ENCODE measurements at regions not wholly inside any gene's neighbourhood (a gene's known extent, or its start where the extent isn't known, plus 50 kb on each side); places are given as distances from the start of the nearest gene placed in this dataset.

DNA sequence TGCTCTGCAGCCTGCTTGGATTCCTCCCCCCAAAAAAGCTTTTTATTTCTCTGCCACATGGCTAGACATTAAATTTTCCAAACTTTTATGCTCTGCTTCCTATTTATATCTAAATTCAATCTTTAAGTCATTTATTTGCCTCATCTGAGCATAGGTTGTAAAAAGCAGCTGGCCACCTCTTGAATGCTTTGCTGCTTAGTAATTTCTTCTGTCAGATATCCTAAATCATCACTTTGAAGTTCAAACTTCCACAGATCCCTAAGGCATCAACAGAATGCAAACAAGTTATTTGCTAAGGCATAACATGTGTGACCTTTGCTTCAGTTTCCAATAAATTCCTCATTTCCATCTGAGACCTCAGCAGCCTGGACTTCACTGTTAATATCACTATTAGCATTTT, 209.6 kb downstream of the FSCB start:
- DNase-seq (ENCODE audit: low spot score), result no peak

DNA sequence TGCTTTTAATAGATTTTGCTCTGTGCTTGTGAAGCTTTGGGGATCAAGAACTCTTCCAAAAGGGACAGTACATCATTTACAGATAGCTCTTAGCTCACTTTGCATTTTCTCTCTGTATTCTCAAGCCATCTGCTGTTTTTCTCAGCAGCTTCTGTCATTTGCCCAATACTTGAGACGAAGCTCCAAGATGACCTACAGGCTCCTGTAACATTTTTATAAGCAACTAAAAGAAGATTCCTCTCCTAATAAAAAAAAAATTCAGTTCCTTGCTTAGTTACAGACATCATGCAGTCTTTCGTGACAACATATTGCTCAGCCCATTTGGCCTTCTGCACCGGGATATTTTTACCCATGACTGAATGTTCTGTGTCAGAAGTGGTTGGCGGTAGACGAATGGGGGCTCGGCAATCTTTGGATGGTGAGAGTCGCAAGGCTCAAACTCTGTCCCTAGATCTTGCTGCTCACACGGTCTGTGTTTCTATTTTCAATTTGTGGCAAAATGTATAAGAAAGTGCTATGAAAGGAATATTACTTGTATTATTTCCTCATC, 215.6 kb downstream of the FSCB start:
- no peak for DNase-seq (ENCODE audit: low spot score)

DNA sequence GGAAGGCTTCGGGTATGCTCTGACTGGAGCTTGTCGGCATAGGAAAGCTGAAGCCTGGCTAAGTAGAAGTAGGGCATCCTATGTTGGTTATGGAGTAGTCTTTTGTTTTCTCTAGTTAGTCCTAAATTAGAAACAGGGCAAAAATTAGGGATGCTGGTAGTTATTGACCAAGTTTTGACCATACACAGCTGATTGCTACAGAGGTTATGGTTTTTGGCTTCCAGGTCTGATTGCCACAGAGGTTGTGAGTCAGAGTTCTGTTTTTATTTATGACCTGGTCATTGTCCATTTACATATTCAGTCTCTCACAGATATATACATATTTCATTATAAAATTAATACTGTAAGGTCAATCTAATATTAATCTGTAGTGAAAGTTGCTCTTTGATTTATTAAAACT, 219.2 kb downstream of the FSCB start:
- no peak for DNase-seq (ENCODE audit: low spot score)

DNA sequence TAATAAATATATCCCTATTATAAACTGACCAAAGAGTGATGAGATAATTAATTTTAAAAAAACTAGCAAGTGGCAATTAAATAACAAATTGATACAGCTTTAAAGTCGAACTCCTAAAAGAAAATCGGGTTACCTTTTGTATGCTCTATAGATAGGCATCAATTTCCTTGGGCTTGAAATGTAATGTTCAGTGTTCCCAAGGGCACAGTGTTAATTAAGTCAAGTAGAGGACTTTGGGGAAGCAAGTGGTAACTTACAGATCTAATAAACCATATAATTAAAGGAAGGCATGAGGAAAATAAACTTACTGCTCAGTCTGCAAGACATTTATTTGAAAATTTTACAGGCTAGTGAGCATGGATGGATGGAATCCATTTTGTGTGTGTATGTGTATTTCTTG, 220.9 kb downstream of the FSCB start:
- DNase-seq (ENCODE audit: low spot score), result no peak

DNA sequence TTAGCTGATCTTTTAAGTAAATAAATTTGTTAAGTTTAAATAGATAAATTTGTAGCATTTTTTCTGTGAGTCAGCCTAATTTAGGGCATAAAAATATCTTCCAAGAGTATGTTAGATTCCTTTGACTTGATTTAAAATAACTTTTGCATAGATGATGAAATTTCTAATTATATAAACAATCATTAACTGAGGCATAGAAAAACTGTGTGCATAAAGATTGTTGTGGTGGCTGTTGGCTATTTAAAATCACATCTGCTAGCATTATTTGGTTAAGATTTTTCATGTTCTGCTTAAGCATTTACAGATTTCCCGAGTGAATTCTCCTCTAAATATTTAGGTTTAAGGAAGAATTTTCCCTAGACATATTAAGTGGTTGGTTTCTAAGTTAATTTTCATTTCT, 223.2 kb downstream of the FSCB start:
- no peak for DNase-seq (ENCODE audit: low spot score)

DNA sequence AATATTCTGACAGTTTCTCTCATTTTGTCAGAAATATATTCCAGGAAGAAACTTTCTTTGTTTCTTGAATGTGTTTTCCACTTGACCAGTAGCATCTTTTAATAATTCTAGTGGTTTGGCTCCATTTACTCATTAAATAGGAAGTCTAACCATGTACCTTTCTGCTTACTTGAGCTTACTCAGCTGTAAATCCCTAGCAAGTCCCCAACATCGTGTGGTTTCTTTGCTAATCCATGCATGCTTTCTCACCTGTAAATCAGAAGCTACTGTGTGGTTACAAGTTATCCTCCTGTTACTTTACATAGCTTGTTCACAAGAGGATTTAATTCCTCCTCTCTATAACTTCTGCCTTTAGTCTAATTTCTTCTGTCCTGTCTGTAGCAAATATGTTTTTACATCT, 227.7 kb downstream of the FSCB start:
- no peak for DNase-seq (ENCODE audit: low spot score)

DNA sequence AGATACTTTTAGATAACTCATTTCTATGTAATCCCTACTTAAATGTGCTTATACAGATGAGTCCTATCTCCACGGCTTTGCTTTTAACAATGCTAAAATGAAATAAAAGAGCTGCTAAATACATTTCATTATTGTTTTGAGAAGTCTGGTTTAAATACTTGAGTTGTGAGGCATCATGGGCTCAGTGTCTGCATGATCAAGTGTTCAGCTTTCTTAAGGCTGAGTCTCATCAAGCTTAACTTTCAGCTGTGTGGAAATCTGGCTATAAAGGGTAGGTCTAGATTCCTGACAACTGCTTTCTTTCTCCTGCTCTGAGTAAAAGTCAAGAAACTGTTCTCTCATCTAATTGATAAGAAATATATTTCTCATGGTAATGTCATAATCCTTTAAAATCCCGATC, 235.4 kb downstream of the FSCB start:
- no peak for DNase-seq (ENCODE audit: low spot score)

DNA sequence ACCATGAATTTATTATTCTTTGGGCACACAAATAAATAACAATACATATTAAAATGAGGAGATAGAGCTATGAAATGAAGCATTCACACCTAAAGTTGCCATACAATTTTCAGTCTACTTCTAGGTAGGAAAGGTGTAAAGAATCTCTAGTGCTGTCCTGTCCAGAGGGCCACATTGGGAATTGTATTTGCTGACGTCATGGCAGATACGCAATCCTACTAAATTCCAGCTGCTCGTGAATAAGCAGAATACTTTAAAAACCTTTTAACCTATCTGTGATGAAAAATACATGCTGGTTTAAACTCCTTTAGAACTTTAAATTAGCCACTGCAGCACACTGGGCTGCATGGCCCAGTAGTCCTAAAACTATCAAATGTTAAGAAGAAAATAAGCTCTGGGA, 236.1 kb downstream of the FSCB start:
- DNase-seq (ENCODE audit: low spot score), result no peak

DNA sequence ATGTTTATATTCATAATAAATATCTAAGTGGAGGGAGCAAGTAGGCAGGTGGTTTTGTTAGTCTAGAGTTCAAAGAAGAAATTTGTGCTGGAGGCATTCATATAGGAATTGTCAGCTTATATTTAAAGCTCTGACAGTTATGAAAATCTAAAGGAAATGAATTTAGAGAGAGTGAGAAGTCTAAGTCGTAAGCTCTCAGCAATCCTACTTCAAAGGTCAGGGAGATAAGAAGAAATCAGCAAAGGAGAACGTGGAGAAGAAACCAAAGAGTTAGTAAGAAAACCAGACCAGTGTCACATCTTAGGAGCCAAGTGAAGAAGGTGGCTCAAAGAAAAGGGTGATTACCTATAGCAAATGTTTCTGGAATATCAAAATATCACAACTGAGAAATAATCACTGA, 241.8 kb downstream of the FSCB start:
- DNase-seq (ENCODE audit: low spot score), result no peak

DNA sequence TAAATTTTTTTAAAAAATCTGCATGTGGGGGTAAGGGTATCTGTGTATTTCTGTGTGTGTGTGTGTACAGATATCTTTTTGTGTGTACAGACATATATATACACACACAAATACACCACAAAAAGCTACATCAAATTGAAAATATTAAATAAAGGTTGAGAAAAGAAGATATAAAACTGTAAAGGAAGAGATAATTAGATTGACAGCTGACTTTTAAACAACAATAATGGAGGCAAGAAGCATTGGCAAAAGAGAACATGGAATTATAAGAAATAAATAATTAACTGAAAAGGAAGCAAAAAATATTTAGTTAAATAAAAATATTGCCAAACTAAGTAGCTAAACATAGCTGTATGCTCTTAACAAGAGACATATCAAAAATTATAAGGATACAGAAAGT, 291.4 kb downstream of the FSCB start:
- no peak for DNase-seq (ENCODE audit: low spot score)

DNA sequence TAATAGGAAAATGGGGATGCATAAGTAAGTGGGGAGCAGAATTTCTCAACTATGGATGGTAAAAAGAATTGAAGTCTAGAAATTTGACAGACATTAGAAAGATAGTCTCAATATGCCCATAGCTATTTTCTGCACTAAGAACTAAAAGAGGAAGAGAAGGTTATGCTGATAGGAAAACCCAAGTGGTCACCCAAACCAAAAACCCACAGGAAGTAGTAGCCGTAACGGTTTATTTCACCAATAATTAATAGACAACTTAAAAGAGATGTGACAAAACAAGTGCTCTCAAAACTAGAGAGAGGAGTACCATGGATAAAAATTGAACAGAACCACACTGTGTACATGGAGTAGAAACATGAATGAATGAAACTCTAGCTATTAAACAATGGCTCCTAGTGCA, 295.4 kb downstream of the FSCB start:
- DNase-seq (ENCODE audit: low spot score), result no peak

DNA sequence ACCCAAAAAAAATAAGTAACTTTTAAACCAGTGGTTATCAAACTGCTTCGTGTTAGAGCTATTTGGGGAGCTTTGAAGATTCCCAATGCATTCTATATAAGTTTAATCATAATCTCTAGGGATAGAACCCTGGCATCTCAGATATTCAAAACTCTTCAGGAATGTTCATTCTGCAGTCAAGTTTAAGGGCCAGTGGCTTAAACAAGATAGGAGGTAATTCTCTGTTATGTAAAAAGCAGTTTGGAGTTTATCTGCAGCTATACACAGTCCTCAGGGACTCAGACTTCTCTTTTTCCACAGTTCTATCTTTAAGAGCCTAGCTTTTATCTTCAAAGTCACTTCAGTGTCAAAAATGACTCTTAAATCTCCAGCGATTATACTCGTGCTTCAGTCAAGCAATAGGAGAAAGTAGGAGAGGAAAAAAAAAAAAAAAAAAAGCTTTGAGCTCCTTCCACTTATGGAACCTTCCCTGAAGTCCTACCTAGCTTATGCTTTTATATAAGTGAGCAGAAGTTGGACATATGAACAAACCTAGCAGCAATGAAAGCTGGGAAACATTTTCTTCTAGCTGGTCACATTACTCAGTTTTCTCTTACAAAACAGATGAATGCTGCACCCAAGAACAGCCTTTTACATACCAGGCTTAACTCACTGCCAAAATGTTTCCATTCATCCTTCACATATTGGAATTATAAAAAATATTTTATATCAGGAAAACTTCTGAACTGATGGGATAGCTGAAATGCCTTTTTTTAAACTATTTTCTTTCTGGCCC, 302.8 kb downstream of the FSCB start:
- DNase-seq (ENCODE audit: low spot score), result no peak

DNA sequence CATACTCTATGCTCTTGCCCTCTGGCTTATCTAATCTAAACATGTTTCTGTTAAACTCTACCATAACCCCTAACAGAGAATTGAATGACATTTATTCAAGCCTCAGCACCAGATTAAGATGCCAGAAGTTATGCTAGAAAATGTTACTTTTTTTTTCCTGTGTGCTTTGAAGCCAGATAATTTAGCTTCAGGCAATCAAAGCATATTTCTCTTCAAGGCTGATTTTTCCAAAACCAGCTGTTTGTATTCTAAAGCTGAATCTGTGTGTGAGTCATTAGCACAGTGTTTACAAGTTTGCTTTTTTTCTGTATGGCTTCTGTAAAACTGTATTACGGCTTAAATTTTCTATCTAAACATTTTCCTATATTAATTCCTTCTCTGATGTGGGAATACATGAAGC, 326.1 kb downstream of the FSCB start:
- no peak for DNase-seq (ENCODE audit: low spot score)

DNA sequence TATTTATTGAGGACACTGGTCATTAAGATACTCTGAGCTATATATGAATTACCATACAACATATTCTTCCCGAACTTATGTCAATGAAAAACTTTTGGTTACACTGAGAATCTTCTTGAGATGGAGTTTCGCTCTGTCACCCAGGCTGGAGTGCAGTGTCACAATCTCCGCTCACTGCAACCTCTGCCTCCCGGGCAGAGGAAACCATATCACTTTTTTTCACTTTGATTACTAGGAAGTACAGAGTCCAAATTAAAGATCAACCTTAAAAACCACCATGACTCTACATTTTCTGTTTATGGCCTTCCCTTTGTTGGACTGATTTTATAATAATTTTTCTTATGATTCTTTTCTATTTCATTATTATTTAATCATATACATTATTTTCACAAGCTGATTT, 336.5 kb downstream of the FSCB start:
- no peak for DNase-seq (ENCODE audit: low spot score)

DNA sequence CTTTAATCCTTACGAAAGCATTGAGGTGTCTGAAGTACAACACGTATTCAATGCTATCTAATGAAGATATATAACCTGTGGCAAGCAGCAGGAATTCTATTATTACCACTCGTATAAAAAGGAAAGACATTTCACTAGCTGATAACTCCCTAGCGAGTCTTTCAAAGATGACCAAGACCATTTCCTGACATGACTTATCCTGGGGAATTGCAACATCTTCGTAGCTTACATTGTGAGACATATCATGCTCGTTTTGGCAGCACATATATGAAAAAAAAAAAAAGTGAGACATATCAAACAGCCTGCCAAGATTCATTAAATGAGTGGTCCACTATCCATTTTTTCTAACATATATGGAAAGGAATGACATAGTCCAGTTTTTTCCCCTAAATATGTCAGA, 337.0 kb downstream of the FSCB start:
- no peak for DNase-seq (ENCODE audit: low spot score)

DNA sequence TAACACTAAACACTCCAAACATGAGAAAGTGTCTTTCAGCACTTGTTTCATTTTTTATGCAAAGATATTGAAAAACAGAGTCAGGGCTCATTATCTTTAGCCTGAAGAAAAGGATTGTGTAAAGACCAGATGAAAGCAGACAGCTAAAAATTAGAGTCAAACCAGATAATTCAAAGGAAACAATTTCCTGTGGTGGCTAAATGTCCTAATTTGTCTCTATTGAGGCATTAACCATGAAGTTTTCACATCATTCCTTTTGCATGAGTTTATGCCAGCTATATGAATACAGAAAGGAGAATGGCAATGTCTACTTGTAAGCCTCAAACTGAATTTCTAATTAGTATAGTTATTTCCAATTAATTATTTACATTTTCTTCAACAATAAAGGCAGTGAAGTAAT, 338.5 kb downstream of the FSCB start:
- DNase-seq (ENCODE audit: low spot score), result no peak

DNA sequence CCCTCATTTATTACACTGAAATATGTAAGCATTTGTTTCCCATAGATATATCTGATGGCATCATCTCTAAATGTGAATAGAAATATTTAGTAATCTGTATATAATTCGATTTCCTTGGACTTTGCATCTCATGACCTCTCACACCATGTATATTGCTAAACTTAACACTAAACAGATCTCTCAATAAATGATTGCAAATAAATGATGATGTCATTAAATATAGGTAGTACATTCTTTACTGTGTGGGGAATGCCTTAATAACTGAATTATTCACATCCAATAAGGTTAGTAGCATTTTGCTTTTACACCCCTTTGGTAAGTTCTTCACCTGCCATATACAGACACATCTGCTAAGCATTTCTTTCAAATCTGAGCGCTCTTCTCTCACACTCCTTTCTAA, 340.5 kb downstream of the FSCB start:
- DNase-seq (ENCODE audit: low spot score), result no peak

DNA sequence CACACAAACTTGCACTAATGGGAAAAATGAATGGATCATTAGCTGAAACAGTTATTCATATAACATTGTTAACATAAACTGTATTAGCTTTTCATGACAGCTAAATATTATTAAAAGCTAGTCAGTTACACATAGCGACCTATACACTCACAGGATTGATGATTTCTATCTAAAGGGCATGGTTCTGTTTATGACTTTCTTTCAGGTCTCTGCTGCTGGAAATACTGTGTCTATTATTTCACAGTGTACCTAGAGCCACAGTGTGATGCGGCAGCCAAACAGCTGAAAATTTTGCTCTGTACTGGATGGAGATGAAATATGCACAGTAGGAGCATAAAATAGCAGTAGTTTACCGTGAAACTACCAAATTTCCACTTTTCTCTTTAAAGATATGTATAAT, 341.1 kb downstream of the FSCB start:
- DNase-seq (ENCODE audit: low spot score), result no peak

DNA sequence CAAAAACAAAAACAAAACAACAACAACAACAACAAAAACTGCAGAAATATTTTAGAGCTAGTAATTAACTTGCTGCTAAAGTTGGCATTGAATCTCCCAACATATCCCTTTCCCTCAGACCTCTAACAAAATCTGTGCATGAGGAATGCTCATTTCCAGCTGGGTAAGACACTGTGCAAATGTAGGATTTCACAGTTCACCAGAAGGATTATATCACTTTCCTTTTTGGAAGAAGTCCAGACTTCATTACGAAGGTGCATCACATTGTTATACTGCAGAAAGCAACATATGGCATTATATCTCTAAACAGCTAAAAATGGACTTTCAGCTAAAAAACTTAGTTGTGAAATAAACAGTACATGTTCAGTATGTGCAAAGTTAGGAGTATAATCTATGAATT, 341.8 kb downstream of the FSCB start:
- DNase-seq (ENCODE audit: low spot score), result no peak

DNA sequence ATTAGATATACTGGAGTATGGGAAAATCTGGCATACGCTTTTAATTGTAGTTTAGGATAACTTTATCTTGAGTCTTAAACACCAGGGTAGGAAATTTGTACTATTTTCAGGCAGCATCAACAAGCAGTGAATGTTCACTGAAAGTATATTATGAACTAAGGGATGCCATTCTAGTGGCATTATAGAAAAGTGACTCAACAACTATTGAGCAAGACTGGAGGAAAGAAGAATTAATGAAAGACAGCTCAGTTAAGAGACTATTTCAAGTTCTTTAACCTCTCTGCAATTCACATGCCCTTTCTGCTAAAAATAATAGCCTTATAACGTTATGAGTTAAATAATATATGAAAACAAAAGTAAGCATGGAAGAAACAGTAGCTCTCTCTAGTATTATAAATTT, 343.1 kb downstream of the FSCB start:
- no peak for DNase-seq (ENCODE audit: low spot score)

DNA sequence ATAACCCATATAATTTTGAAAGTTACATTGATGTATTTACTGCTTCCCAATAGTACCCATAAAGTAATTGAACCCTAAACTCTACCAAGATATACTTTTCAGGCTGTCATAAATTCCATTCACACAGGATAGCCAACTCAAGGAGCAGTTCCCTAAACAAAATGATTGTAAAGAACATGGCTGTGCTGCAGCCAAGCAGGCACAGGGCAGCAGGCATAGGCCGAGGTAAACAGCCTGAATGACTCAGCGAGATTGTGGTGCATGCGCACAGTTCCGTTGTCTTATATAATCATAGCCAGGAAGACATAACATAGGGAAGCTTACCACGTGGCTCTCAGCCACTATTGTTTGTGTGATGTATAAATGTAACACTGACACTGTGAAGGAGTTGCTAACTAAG, 344.9 kb downstream of the FSCB start:
- DNase-seq (ENCODE audit: low spot score), result no peak

DNA sequence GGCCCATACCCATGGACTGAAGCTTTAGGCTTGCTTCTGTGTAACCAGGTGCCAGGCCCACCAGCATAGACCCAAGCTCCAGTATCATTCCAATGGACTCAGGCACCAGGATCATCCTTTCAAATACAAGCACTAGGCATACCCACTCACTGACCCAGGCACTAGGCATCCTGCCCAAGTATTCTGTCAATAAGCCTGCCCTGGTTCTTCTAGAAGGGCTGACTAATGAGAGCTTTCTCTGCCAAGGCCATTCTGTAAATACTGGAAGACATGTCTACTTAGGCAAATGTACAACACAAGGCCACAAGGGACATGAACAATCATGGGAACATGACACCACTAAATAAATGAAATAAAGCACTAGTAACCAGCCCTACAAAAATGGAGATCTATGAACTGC, 352.2 kb downstream of the FSCB start:
- DNase-seq (ENCODE audit: low spot score), result no peak

DNA sequence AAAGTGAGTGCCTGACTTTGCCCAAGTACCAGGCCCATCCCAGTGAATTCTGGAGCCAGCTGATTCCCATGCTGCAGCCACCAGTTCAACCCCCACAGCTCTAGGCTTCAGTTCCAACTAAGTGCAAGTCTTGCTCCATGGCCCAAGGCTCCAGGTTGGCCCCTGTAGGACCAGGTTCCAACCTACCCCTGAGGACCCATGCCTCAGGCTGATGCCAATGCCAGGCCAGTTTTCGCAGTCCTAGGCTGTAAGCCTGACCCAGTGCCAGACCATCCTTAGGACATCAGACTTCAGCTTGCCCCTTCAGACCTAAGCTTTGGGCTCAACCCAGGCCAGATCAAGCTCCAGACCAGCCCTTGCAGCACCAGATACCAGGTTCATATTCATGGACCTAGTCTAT, 352.6 kb downstream of the FSCB start:
- DNase-seq (ENCODE audit: low spot score), result no peak

DNA sequence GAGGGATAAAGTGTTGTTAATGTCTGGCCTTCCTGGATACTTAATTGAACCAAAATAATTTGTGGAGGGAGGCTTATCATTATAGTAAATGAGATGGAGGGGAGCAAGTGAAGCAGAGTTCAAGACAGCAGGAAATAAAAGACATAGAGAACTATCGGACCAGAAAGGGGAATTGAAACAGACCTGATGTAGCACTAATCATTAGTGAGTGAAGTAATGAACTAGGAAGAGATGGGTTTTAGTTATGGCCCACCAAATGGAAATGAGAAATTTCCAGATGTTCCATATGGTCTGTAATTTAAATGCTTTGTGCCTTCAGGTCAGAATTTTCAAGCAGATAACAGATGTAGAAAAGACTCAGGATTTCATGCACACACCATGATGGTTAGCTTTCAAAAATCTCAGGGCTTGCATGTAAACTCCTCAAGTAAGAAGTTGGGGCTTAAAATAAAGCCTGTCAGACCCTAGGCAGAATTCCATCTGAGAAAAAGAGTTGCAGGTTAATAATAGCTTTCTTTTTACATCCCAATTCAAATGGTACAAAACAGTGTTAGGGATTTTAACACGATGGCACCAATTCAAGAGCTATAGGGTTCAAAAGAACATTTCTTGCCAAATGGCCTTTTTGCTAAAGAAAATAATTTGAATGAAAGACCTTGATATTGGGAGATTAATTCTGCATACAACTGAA, 355.8 kb downstream of the FSCB start:
- no peak for DNase-seq (ENCODE audit: low spot score)

All from GM03348 (cell line).